GM18505 (cell line): ENCODE measurements at regions not wholly inside any gene's neighbourhood (a gene's known extent, or its start where the extent isn't known, plus 50 kb on each side); places are given as distances from the start of the nearest gene placed in this dataset.
A peak's percentile ranks its signal among the peaks of the same experiment; 100 is the strongest.
"Not testable (repeated sequence)": the region's sequence is repeated elsewhere in the genome, so short reads cannot be mapped to it uniquely, and the experiment has no call there.

Experiments
- ATAC-seq: cut with Tn5 transposase; IDR thresholded peaks from one replicate; pipeline ENCODE4 v1.9.1; 2021; ENCODE audit not compliant: unreplicated experiment
- POLR2A ChIP-seq: IDR thresholded peaks from 4 replicates; pipeline ENCODE4 v1.6.1; 2011; ENCODE audit warnings: borderline replicate concordance; ENCODE audit not compliant: insufficient read depth, insufficient read length; ENCODE audit errors: extremely low read depth

DNA sequence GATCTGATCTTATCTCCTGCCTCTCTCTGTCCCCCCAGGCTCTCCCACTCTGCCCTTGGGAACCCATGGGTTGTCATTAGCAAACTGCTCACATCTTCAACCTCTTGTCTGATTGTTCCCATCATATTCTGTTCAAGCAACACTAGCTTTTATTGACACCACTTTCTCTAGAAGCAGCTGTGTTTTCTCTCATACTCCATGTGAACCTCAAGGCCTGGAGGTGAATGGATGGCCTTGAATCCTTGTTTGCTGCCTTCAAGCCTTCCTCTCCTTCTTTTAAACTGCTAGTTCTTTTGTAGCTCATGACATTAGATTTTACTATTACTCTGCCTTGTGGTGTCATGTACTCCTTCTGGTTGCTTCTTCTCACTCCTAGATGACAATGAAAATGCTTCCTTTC lies 149.5 kb upstream of the WDFY3 start:
- TF ChIP-seq POLR2A: no peak
- no peak for ATAC-seq

DNA sequence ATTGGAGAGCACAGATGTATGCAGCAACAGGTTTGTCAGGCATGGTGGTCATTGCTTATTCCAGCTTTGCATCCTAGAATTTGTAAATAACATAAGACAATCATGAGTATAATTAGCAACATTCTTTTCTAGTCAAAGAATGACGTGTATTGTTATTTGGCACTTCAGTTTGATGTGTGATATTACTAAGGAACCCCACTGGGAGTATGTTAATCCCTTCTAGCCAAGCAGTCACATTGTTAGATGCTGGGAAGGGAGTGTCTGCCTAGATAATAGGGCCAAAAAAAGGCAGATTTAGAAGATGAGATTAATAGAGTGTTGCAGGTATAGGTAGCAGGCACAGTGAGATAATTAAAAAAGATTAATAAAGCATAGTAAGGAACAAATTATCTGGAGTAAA lies 159.2 kb upstream of the WDFY3 start:
- no peak for TF ChIP-seq POLR2A
- ATAC-seq: no peak

DNA sequence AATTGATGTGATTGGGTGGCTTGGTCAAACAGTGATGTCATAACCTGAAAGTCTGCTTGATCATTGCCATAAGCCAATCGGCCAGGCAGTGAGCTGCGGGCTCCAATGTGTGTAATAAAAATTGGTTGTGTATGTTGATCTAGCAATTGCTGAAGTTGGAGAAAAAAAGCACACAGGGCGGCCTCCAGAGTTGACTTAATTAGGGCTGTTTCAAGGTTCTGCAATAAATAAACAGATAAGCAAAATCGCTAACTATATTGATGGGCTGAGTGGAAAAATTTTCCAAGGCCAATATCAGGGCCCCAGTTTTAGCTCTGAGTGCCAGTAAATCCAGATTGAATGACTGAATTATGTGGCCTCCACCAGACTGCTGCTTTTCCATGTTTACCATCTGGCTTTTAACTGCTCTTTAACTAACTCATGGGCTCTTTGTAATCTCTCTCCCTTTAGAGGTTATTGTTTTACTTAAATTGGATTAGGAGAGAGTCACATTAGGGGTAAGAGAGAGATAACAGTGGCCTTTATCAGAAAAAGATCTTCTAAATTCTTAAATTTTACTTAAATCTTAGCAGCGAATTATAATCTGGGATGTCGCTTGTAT lies 160.6 kb upstream of the WDFY3 start:
- no peak for ATAC-seq
- TF ChIP-seq POLR2A: no peak

DNA sequence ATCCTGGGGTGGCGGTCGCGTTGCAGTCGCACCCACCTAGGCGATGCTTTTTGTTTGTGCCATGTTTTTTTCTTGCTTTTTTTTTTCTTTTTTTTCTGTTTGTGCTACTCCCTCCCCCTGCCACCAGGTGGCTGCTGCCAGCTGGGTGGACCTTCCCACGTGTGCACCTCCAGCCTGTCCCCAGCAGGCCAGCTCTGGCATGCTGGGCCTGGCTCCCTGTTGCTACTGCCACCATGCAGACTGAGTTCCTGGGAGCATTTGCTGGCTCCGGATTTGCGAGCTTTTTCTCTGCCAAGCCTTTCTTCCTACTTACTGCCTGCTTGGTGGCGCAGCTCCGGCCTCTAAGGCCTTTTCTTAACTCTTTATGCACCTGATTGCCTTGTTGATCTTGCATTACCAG lies 161.2 kb upstream of the WDFY3 start:
- peak; percentile 99 for ATAC-seq
- no peak for TF ChIP-seq POLR2A

DNA sequence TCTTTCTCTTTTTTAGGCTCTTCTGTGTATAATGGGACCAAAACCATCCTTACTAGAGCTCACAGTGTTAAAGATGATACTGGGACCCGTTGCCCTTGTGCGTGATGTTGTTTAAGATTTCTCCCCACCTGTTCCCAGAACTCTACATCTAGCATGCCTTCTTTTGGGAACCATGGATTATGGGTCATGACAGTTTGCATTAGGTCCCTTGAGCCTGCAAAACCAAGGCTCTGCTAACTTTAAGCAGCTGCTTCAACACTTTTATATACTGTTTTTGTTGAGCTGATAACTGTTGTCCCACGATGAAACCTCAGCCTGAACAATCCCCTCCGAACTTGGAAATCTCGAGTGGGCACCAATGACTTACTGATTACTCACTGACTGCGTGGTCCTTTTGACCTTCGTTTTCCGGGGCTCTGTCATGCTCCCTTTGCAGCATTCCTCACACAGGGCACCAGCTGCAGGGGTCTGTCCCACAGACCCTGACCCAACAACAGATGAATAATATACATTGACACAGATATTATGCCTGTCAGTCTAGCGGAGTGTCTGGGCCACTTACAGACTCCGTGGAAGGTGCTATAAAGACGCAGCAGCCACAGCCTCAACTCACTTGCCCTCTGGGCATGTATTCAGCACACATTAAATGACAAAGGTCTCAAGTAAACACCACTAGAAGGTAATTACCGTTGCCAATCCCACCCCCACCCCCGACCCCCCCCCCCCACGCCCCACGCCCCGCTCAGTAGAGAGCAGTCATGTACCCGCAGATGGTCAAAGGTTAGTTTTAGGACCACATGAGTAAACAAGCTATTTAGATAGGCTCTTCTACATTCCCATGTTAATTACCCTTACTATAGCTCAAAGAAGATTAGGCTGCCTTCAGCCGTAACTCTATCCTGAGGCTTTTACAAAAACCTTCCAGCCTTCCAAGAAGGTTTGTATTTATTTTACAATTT lies 162.0 kb upstream of the WDFY3 start:
- ATAC-seq: no peak

DNA sequence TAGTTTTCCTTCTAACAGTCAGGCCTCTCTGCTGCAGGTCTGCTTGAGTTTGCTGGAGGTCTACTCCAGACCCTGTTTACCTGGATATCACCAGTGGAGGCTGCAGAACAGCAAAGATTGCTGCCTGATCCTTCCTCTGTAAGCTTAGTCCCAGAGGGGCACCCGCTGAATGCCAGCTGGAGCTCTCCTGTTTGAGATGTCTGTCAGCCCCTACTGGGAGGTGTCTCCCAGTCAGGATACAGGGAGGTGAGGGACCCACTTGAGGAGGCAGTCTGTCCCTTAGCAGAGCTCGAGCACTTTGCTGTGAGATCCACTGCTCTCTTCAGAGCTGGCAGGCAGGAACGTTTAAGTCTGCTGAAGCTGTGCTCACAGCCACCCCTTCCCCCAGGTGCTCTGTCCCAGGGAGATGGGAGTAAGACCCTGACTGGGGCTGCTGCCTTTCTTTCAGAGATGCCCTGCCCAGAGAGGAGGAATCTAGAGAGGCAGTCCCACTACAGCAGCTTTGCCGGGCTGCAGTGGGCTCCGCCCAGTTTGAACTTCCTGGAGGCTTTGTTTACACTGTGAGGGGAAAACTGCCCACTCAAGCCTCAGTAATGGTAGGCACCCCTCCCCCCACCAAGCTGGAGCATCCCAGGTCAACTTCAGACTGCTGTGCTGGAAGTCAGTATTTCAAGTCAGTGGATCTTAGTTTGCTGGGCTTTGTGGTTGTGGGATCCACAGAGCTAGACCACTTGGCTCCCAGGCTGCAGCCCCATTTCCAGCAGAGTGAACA lies 163.1 kb upstream of the WDFY3 start:
- not testable (repeated sequence) for ATAC-seq

More for the DNA sequence above, 162.0 kb upstream of the WDFY3 start:
- no peak for TF ChIP-seq POLR2A

DNA sequence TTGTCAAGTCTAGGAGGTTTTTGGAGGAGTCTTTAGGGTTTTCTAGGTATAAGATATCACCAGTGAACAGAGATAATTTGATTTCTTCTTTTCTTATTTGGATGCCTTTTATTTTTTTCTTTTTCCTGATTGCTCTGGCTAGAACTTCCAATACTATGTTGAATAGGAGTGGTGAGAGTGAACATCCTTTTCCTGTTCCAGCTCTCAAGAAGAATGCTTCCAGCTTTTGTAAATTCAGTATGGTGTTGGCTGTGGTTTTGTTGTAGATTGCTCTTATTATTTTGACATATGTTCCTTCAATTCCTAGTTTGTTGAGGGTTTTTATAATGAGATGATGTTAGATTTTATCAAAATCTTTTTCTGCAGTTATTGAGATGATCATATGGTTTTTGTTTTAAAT lies 165.6 kb upstream of the WDFY3 start:
- no peak for TF ChIP-seq POLR2A
- ATAC-seq: no peak

DNA sequence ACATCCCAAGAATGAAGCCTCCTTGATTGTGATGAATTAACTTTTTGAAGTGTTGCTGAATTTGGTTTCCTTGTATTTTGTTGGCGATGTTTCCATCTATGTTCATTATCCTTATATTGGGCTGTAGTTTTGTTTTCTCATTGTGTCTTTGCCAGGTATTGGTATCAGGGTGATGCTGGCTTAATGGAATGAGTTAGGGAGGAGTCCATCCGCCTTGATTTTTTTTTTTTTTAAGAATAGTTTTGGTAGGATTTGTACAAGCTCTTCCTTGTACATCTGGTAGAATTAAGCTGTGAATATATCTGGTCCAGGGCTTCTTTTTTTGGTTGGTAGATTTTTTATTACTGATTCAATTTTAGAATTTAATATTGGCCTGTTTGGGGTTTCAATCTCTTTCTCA lies 166.1 kb upstream of the WDFY3 start:
- no peak for TF ChIP-seq POLR2A
- no peak for ATAC-seq

DNA sequence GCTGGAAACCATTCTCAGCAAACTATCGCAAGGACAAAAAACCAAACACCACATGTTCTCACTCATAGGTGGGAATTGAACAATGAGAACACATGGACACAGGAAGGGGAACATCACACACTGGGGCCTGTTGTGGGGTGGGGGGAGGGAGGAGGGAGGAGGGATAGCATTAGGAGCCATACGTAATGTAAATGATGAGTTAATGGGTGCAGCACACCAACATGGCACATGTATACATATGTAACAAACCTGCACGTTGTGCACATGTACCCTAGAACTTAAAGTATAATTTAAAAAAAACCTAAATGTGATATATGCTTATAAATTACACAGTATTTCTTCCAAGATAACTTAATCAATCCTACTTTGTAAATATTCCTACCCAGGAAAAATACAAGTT lies 173.3 kb upstream of the WDFY3 start:
- ATAC-seq: not testable (repeated sequence)

DNA sequence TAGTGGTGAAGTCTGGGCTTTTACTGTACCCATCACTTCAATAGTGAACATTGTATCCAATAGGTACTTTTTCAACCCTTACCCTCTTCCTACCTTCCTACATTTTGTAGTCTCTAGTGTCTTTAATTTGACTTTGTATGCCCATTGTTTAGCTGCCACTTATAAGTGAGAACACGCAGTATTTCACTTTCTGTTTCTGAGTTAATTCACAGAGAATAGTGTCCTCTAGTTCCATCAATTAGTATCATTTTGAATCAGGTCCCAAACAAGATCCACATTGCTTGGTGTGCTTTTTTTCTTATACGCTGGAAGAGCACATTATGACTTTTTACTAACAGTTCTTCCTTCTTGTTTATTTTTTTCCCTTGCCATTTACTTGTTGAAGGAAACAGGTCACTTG lies 176.0 kb upstream of the WDFY3 start:
- no peak for TF ChIP-seq POLR2A
- ATAC-seq: no peak

DNA sequence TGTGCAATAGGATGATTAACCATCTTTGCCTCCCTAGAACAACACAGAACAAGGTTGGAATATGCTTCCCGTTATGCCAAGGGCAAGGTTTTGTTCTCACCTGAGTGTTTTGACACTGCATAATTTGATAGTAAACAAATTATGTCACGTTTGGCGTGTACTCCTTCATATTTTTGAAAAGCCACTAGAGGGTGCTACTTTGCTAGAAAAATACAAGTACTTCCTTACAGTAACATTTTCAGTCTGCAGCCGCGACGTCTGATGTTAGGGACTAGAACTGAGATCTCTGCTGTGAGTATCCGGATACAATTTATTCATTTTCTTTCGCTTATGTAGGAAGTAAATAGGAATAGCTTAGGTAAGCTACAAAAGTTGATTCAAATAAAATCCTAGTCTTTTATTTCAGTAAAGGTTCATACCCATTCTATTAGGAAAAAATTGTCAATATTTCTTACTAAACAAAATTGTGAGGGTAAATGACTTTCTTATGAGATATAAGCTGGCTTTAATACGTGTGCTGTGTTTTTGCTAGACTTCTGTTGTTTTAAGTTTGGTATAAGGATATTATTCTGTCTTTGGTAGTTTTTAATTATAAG lies 181.1 kb upstream of the WDFY3 start:
- TF ChIP-seq POLR2A: no peak
- peak; percentile 87 for ATAC-seq

DNA sequence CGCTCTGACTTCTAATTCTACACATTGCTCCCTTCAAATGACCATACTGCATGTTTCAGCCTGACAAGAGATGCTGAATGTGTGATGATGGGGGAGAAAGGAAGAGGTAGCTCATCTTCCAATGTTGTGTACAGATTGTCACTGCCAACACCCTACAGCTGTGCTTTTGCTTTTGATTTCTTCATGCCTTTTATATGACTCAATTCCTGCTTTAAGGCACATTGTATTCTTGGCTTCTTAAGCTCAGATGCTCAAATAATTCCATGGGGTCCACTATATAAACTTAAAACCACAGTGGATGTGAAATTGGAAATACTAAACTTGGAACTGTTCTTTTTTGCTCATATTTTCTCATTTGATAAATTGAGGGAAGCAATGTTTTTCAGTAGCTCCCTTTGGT lies 183.2 kb upstream of the WDFY3 start:
- no peak for ATAC-seq
- TF ChIP-seq POLR2A: no peak

DNA sequence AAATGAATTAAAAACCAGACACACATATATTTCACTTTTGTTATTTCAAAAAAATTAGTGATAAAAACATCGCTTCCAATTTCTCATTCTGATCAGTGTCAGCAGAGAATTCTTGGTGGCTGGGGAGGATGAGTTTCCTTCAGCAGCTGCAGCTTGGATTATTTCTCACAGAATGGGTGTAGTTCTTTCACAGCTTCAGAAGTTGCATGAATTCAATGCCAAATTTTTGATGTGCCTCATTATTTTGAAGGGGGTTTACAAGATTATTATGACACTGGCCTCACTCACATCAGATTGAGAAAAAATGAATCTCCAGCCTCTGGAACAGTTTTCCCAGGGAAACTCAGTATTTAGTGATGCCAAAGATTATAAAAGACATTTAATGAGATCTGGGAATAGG lies 184.9 kb upstream of the WDFY3 start:
- TF ChIP-seq POLR2A: no peak
- ATAC-seq: no peak

DNA sequence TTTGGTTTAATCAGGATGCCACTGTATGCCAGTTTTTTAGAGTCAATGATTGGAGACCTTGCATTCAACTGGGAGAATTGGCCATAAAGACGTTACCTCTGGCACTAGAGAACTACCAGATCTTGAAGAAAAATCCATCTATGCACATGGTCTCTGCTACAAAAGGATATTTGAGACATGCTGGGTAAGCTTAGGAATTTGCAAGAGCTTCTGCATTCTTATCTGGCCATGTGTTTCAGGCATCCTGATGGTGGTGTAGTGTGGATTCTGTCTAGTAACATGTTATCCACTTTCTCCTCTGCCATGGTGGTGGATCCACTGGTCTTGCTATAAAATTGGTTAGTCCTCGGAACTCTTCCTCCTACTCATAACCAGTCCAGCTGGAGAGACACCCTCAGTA lies 185.3 kb upstream of the WDFY3 start:
- TF ChIP-seq POLR2A: no peak
- ATAC-seq: no peak

DNA sequence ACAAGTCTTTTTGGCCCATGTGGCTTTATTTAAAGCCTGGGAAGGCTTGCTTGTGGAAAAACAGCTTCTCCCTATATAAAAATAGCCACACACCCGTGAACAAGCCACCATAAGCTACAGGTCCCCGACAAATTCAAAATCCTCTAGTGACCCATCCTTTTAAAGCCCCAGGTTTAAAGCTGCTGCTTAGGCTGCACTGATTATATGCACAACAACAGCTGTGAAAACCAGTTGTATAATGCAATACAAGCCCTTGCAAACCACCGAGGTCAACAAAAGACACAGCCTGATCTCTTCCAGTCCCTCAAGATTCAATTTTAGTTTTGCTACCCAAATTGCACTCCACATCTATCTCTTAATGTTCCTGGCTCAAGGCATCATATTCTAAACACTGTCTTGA lies 186.0 kb upstream of the WDFY3 start:
- no peak for ATAC-seq
- TF ChIP-seq POLR2A: no peak
